D721Med (cell line): ENCODE measurements at regions not wholly inside any gene's neighbourhood (a gene's known extent, or its start where the extent isn't known, plus 50 kb on each side); places are given as distances from the start of the nearest gene placed in this dataset.
"Not testable (repeated sequence)": the region's sequence is repeated elsewhere in the genome, so short reads cannot be mapped to it uniquely, and the experiment has no call there.

Source experiments
- DNase-seq: peaks from one replicate; pipeline ENCODE4 v3.0.0; 2011; ENCODE audit warnings: low spot score; ENCODE audit not compliant: insufficient read length
- FAIRE-seq: peaks from 2 replicates; lab custom pipeline; 2011; peaks lifted over from hg19 to GRCh38; lab: Jason Lieb, UNC
- TF ChIP-seq, protein P1 (sequence below): IDR thresholded peaks from 2 replicates; pipeline ENCODE4 v1.5.1; 2012; ENCODE audit warnings: mild to moderate bottlenecking, control low read depth; ENCODE audit not compliant: insufficient read depth; ENCODE audit errors: missing control alignments

GRCh38 chr15:29648415-29648814 is 173.9 kb downstream of the TJP1 start:
- not testable (repeated sequence) for DNase-seq, FAIRE-seq

DNA sequence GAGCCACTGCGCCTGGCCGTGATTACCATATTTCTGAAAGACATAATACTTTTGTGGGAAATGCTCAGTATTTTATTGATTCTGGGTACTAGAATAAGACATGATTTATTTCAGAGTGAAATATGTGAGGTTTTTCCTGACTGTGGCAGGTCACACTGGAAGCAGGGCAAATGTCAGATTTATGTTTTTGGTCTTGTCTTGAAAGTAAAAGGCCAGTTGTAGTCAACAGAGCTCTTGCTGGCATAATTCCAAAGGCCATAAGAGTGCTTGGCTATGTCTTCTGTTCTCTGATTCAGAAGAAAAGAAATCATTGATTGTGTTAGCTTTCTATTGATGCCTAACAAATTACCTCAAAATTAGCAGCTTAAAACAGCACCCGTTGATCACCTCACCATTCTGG is 176.4 kb downstream of the TJP1 start:
- DNase-seq: no peak

GRCh38 chr15:29644361-29644760 is 177.9 kb downstream of the TJP1 start:
- not testable (repeated sequence) for FAIRE-seq, DNase-seq

More for the DNA sequence above, 176.4 kb downstream of the TJP1 start:
- FAIRE-seq: no peak
- TF ChIP-seq, protein P1, sequence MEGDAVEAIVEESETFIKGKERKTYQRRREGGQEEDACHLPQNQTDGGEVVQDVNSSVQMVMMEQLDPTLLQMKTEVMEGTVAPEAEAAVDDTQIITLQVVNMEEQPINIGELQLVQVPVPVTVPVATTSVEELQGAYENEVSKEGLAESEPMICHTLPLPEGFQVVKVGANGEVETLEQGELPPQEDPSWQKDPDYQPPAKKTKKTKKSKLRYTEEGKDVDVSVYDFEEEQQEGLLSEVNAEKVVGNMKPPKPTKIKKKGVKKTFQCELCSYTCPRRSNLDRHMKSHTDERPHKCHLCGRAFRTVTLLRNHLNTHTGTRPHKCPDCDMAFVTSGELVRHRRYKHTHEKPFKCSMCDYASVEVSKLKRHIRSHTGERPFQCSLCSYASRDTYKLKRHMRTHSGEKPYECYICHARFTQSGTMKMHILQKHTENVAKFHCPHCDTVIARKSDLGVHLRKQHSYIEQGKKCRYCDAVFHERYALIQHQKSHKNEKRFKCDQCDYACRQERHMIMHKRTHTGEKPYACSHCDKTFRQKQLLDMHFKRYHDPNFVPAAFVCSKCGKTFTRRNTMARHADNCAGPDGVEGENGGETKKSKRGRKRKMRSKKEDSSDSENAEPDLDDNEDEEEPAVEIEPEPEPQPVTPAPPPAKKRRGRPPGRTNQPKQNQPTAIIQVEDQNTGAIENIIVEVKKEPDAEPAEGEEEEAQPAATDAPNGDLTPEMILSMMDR: no peak

GRCh38 chr15:29638781-29639180 is 183.5 kb downstream of the TJP1 start:
- TF ChIP-seq, protein P1: no peak
- DNase-seq (no peak), FAIRE-seq (no peak)

DNA sequence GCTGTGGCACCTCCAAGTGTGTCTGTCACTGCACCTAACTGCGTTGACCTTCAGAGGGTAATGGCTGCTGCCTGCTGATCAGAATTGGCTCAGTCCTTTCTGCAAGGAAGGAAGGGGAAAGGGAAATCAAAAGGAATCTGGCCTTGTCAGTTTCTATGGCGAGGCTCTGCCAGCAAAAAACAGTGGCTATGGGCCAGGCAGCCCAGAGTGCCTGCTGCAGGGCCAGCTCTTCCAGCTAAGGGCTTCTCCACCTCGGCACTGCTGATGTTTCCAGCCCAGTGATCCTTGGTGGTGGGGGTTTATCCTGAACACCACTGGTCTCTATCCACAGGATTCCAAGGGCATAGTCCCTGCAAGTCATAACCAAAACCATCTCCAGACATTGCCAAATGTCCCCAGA is 184.3 kb downstream of the TJP1 start:
- FAIRE-seq (no peak), DNase-seq (no peak)
- TF ChIP-seq, protein P1: no peak

DNA sequence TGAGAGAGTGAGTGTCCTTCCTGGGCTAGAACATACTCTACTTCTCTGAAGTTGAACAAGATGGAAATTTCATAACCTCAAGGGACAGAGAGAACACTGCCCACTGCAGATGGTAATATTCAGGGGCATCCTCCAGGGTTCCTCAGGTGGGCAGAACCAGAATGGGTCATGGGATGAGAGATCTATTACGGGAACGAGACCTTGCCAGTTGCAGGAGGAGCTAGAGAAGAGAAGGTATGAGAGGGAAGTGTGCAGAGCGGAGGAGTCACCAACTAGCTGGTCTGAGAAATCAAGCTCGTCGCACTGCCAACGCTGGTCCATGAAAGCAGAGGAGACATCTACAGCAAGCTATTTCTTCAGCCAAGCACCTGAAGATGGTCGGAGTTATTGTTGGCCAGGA is 184.7 kb downstream of the TJP1 start:
- TF ChIP-seq, protein P1: no peak
- DNase-seq: no peak
- FAIRE-seq: no peak

DNA sequence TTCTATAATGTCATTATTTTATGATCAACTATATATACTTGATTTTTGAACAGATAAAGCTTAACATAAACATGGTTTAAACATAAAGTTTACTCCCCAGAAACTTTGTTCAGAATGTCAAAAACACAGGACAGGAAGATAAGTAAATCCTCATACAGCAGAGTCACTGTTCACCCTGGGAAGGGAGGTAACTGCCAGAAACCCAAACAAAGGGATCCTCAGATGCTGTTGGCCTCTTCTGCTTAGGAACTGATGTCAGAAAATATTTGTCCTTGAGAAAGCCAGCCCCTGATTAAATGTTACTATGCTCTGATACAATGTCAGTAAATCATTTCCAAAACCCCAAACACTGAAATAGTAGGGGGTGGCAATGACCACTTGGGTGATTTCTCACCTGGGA is 185.3 kb downstream of the TJP1 start:
- TF ChIP-seq, protein P1: no peak
- DNase-seq: no peak
- no peak for FAIRE-seq

DNA sequence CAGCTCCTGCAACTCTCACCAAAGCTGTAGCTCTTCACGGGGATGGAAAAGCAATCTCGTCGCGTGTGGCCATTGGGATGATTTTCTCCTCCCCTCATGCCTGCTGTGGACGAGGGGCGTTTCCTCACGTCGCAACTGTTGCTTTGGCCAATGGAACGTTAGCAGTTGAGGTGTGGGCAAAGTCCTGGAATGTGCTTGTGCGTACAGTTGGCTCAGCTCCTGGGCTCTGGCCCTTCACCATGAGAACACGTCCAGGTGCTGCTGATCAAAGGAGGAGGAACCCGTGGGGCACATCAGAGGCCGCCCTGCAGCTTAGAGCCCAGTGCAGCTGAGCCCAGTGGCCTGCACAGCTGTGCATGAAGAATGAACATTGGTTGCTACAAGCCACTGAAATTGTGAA is 186.1 kb downstream of the TJP1 start:
- TF ChIP-seq, protein P1: no peak
- FAIRE-seq (no peak), DNase-seq (no peak)
